ENCODE measurements at regions not wholly inside any gene's neighbourhood (a gene's known extent, or its start where the extent isn't known, plus 50 kb on each side); places are given as distances from the start of the nearest gene placed in this dataset.

GRCh38 chr2:104716061-104716460 is 137.9 kb upstream of the POU3F3 start:
- H3K4me1 ChIP-seq (ENCODE audit: insufficient read depth): no peaks in the 10 kb centered on the region
- no peaks in the 10 kb centered on the region for H3K27me3 ChIP-seq
- 79% methylated on average over 4 of the region's 4 CpGs for WGBS (ENCODE audit: low lambda C conversion rate, missing lambda C conversion rate)
- no peak overlapping the region for H2AFZ ChIP-seq
- H3K27ac ChIP-seq: no peak overlapping the region
- H3K9me3 ChIP-seq (ENCODE audit: low read depth): no peaks in the 10 kb centered on the region
- H3K4me2 ChIP-seq: no peak overlapping the region
- no peaks in the 10 kb centered on the region for H4K20me1 ChIP-seq (ENCODE audit: insufficient read depth, poor library complexity, severe bottlenecking)
- no peaks in the 10 kb centered on the region for H3K36me3 ChIP-seq (replicated peaks; ENCODE audit: insufficient read depth, low read depth)
- no peak for TF ChIP-seq EZH2phosphoT487 (IDR thresholded peaks at IDR 0.05; ENCODE audit: low read depth, severe bottlenecking, unreplicated experiment)
- H3K9me2 ChIP-seq (replicated peaks; ENCODE audit: insufficient read depth): no peaks in the 10 kb centered on the region
- DNase-seq (ENCODE audit: low spot score): no peak
- no peak overlapping the region for H3K4me3 ChIP-seq
- no peaks in the 10 kb centered on the region for H3K79me2 ChIP-seq

DNA sequence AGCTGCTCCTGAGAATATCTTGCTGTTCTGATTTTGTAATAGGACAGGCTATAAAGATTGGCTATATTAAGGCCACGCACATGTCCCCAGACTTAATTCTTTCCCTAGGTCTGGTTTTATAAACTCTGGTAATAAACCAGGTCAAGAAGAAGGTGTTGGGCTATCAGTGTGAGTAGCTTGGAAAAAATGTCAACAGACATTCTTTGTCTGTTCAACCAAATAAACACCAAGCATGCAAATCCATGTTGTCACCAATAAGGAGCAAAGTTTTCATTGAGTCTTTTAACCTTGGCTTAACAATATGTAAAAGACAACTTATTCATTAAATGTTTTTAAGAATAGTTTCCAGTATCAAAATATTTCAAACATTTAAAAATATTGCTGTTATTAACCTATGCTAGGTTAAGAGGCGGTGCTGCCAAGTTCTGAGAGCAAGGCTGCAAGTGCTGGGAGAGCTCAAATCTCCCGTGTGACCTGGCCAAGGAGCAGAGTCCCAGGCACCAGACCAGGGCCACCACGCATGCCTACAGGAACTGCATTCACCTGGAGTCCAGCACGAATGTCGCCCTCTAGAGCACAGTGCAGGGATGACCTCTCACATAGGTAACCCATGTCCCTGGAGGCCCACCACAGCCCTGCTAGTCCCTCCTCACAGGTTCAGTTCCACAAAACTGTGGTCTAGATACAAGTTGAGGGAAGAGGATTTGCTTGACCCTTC is 120.5 kb upstream of the POU3F3 start:
- H4K20me1 ChIP-seq (ENCODE audit: insufficient read depth, poor library complexity, severe bottlenecking): no peaks in the 10 kb centered on the region
- H3K9me2 ChIP-seq (replicated peaks; ENCODE audit: insufficient read depth): no peaks in the 10 kb centered on the region
- peak; percentile 26 for DNase-seq (ENCODE audit: low spot score)
- no peak overlapping the region for H3K4me2 ChIP-seq
- no peak overlapping the region for H2AFZ ChIP-seq
- H3K79me2 ChIP-seq: no peaks in the 10 kb centered on the region
- H3K27ac ChIP-seq: no peak overlapping the region
- H3K36me3 ChIP-seq (replicated peaks; ENCODE audit: insufficient read depth, low read depth): no peaks in the 10 kb centered on the region
- H3K4me1 ChIP-seq (ENCODE audit: insufficient read depth): no peaks in the 10 kb centered on the region
- no peaks in the 10 kb centered on the region for H3K9me3 ChIP-seq (ENCODE audit: low read depth)
- H3K4me3 ChIP-seq: no peak overlapping the region
- peak; percentile 32 for TF ChIP-seq CTCF (IDR thresholded peaks at IDR 0.05; ENCODE audit: poor library complexity)
- TF ChIP-seq EZH2phosphoT487 (IDR thresholded peaks at IDR 0.05; ENCODE audit: low read depth, severe bottlenecking, unreplicated experiment): no peak
- TF ChIP-seq EZH2 (IDR thresholded peaks at IDR 0.05; ENCODE audit: borderline replicate concordance): no peak
- 53% methylated on average over 6 of the region's 6 CpGs for WGBS (ENCODE audit: low lambda C conversion rate, missing lambda C conversion rate)
- H3K27me3 ChIP-seq: no peaks in the 10 kb centered on the region

DNA sequence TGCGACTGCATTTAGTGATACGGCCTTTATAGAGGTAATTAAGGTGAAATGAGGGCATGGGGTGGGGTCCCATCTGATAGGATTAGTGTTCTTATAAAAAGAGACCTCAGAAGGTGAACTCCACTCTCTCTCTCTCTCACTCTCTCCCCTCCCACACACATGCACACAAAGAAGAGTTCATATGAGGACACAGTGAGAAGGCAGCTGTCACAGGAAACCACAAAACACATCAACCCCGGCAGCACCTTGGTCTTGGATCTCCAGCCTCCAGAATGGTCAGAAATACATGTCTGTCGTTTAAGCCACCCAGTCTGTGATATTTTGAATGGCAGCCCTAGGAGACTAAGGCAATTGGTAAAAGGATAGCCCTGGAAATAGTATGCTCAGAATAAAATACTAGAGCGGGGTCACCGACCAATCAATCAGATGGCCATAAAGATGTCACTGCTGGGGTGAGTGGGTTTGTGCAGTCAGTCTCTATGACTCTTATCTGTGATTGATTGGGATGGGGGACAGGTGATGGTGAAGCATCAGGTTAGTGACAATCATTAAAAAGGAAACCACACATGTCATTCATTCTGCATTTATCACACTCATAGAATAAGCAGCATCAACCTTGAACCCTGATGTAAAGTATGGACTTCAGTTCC is 118.9 kb upstream of the POU3F3 start:
- no peak overlapping the region for H3K4me3 ChIP-seq
- TF ChIP-seq EZH2 (IDR thresholded peaks at IDR 0.05; ENCODE audit: borderline replicate concordance): no peak
- TF ChIP-seq CTCF (IDR thresholded peaks at IDR 0.05; ENCODE audit: poor library complexity): no peak
- no peak for TF ChIP-seq EZH2phosphoT487 (IDR thresholded peaks at IDR 0.05; ENCODE audit: low read depth, severe bottlenecking, unreplicated experiment)
- no peaks in the 10 kb centered on the region for H3K4me1 ChIP-seq (ENCODE audit: insufficient read depth)
- no peaks in the 10 kb centered on the region for H3K27me3 ChIP-seq
- no peaks in the 10 kb centered on the region for H3K36me3 ChIP-seq (replicated peaks; ENCODE audit: insufficient read depth, low read depth)
- 84% methylated on average over 6 of the region's 6 CpGs for WGBS (ENCODE audit: low lambda C conversion rate, missing lambda C conversion rate)
- no peaks in the 10 kb centered on the region for H4K20me1 ChIP-seq (ENCODE audit: insufficient read depth, poor library complexity, severe bottlenecking)
- no peaks in the 10 kb centered on the region for H3K9me3 ChIP-seq (ENCODE audit: low read depth)
- H3K27ac ChIP-seq: no peak overlapping the region
- no peak for DNase-seq (ENCODE audit: low spot score)
- no peak overlapping the region for H3K4me2 ChIP-seq
- H2AFZ ChIP-seq: no peak overlapping the region
- no peaks in the 10 kb centered on the region for H3K79me2 ChIP-seq
- H3K9me2 ChIP-seq (replicated peaks; ENCODE audit: insufficient read depth): no peaks in the 10 kb centered on the region

GRCh38 chr2:104736026-104736425 is 117.9 kb upstream of the POU3F3 start:
- Histone ChIP-seq H3K4me2 (no peak overlapping the region), H4K20me1 (ENCODE audit: insufficient read depth, poor library complexity, severe bottlenecking) (no peaks in the 10 kb centered on the region), H3K4me3 (no peak overlapping the region), H3K9me3 (ENCODE audit: low read depth) (no peaks in the 10 kb centered on the region), H3K79me2 (no peaks in the 10 kb centered on the region), H3K9me2 (replicated peaks; ENCODE audit: insufficient read depth) (no peaks in the 10 kb centered on the region), H3K36me3 (replicated peaks; ENCODE audit: insufficient read depth, low read depth) (no peaks in the 10 kb centered on the region), H3K27me3 (no peaks in the 10 kb centered on the region), H2AFZ (no peak overlapping the region), H3K4me1 (ENCODE audit: insufficient read depth) (no peaks in the 10 kb centered on the region), H3K27ac (no peak overlapping the region)
- 90% methylated on average over 7 of the region's 7 CpGs for WGBS (ENCODE audit: low lambda C conversion rate, missing lambda C conversion rate)
- TF ChIP-seq EZH2phosphoT487 (IDR thresholded peaks at IDR 0.05; ENCODE audit: low read depth, severe bottlenecking, unreplicated experiment) (no peak), EZH2 (IDR thresholded peaks at IDR 0.05; ENCODE audit: borderline replicate concordance) (no peak), CTCF (IDR thresholded peaks at IDR 0.05; ENCODE audit: poor library complexity) (no peak)
- no peak for DNase-seq (ENCODE audit: low spot score)
